ENCODE measurements at regions not wholly inside any gene's neighbourhood (a gene's known extent, or its start where the extent isn't known, plus 50 kb on each side); places are given as distances from the start of the nearest gene placed in this dataset.

DNA sequence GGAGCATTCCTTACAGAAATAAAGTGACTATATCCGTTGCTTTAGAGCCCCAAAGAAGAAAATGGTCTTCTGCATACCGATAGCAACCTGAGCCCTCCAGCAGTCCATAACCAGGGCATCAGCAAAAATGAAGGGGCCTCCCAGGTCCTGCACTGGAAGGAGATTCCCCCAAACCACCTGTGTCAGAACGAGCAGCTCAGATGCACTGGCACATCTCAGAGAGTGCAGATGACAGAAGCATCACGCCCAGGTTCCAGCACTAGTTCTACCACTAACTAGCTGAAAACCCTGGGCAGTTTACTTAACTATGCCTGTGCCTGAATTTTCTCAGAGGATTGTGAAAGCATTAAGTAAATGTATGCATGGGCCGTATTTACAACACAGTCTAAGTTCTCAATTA is 466.7 kb upstream of the MYT1L start:
- TF ChIP-seq POLR2AphosphoS5 (IDR thresholded peaks at IDR 0.05), result no peak
- no peak for TF ChIP-seq POLR2A (IDR thresholded peaks at IDR 0.05)
- TF ChIP-seq, protein P1, sequence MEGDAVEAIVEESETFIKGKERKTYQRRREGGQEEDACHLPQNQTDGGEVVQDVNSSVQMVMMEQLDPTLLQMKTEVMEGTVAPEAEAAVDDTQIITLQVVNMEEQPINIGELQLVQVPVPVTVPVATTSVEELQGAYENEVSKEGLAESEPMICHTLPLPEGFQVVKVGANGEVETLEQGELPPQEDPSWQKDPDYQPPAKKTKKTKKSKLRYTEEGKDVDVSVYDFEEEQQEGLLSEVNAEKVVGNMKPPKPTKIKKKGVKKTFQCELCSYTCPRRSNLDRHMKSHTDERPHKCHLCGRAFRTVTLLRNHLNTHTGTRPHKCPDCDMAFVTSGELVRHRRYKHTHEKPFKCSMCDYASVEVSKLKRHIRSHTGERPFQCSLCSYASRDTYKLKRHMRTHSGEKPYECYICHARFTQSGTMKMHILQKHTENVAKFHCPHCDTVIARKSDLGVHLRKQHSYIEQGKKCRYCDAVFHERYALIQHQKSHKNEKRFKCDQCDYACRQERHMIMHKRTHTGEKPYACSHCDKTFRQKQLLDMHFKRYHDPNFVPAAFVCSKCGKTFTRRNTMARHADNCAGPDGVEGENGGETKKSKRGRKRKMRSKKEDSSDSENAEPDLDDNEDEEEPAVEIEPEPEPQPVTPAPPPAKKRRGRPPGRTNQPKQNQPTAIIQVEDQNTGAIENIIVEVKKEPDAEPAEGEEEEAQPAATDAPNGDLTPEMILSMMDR (IDR thresholded peaks at IDR 0.05 in 8 of 11, conservative IDR thresholded peaks at IDR 0.05 in 3 of 11), result no peak
- intact Hi-C loops (cut with DNase I; ENCODE audit: low total_unique reads), result no loop called here
- no peak overlapping the region for H3K4me3 ChIP-seq
- WGBS, 5 donors, result 79 to 90% (median 84%) methylated on average over 5 of the region's 5 CpGs
- peaks cover 0 to 4% (median 0%) of the 10 kb centered on the region in 7 donors for H3K27me3 ChIP-seq (replicated peaks in 1 of 7)
- DNase-seq, result no peak
- H3K27ac ChIP-seq, result no peak overlapping the region
- H3K9me3 ChIP-seq, result peaks cover 0 to 14% (median 4%) of the 10 kb centered on the region in 8 donors
- no peaks in the 10 kb centered on the region for H3K36me3 ChIP-seq
- H3K4me1 ChIP-seq, result no peaks in the 10 kb centered on the region

DNA sequence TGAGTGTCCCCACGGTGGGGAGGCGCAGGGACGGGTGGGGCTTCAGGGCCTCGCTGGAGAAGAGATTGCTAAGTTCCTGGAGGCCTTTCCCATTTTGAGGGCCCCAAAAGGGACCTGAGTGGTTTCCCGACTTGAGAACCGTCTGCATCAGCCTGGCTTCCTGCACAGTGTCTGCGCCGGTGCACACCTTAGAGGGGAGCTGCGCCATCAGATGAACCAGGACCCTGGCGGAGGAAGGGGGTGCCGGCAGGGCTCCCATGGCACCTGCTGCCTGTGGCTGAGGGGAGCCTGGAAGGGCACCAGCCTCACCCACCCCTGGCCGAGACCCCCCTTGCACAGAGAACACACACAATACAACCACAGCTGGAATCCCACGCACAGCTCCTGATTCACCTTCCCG is 465.1 kb upstream of the MYT1L start:
- H3K4me3 ChIP-seq, result no peak overlapping the region
- peaks cover 0 to 14% (median 0%) of the 10 kb centered on the region in 7 donors for H3K27me3 ChIP-seq (replicated peaks in 1 of 7)
- H3K27ac ChIP-seq, result no peak overlapping the region
- peaks cover 0 to 4% (median 0%) of the 10 kb centered on the region in 8 donors for H3K9me3 ChIP-seq
- H3K36me3 ChIP-seq, result no peaks in the 10 kb centered on the region
- TF ChIP-seq POLR2AphosphoS5 (IDR thresholded peaks at IDR 0.05), result no peak
- TF ChIP-seq POLR2A (IDR thresholded peaks at IDR 0.05), result no peak
- TF ChIP-seq, protein P1 (IDR thresholded peaks at IDR 0.05 in 8 of 11, conservative IDR thresholded peaks at IDR 0.05 in 3 of 11), result no peak
- intact Hi-C loops (cut with DNase I; ENCODE audit: low total_unique reads), result no loop called here
- DNase-seq, result no peak
- H3K4me1 ChIP-seq, result no peaks in the 10 kb centered on the region
- 82 to 91% (median 89%) methylated on average over 7 to 14 of the region's 14 CpGs for WGBS, 5 donors

DNA sequence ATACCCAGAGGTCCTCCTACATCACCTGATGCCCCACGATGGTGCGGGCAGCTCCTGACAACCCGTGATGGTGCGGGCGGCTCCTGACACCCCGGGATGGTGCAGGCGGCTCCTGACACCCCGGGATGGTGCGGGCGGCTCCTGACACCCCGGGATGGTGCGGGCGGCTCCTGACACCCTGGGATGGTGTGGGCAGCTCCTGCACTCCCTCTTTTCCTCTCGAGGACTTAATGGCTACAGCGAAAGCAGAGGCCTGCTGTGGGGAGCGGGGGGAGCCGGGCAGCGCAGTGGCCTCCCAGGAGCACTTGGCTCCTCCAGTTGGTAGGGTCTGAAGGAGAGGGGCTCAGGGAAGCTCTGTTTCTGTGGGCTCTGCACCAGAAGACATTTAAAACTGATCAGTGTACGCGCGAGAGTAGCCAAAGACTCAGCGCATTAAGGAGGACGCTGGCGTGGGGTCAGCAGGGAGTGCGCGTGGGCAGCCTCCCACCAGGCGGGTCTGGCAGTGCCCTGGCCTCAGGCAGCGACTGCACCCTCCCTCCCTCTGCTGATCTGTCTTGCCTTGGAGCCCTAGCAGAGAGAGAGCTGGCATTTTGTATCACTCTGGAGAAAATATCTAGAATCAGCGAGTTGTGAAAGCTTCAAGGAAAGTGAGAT is 464.5 kb upstream of the MYT1L start:
- Histone ChIP-seq H3K36me3 (no peaks in the 10 kb centered on the region), H3K4me1 (no peaks in the 10 kb centered on the region), H3K9me3 (peaks cover 0 to 4% (median 0%) of the 10 kb centered on the region in 8 donors), H3K4me3 (no peak overlapping the region), H3K27ac (no peak overlapping the region), H3K27me3 (replicated peaks in 1 of 7) (peaks cover 0 to 17% (median 0%) of the 10 kb centered on the region in 7 donors)
- WGBS, 5 donors, result 88 to 92% (median 91%) methylated on average over 22 to 29 of the region's 29 CpGs
- intact Hi-C loops (cut with DNase I; ENCODE audit: low total_unique reads), result no loop called here
- DNase-seq, result no peak
- TF ChIP-seq, protein P1 (IDR thresholded peaks at IDR 0.05 in 8 of 11, conservative IDR thresholded peaks at IDR 0.05 in 3 of 11), result no peak
- TF ChIP-seq POLR2AphosphoS5 (IDR thresholded peaks at IDR 0.05) (no peak), POLR2A (IDR thresholded peaks at IDR 0.05) (no peak)

DNA sequence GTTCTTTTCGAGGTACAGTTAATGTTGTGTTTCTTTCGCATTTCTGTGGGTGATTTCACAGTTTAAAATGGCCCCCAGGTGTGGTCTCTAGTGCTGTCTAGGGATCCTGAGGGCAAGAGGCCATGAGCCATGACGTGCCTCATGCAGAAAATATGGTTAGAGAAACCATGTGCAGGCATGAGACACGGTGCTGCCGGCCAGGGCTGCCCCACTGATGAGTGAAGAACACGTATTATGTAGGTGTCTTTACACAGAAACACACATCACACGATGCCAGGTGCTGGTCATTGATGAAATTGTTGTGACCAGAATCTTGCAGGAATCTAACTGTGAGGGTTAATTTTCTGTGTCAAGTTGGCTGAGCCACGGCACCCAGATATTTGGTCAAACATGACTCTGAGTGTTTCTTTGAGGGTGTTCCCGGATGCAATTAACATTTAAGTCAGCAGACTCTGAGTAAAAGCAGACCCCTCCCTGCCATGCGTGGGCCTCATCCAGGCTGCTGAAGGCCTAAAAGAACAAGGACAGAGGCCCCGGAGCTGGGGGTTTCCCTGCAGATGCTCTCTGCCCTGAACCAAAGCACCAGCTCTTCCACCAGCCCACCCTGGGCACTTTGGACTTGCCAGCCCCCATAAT is 463.0 kb upstream of the MYT1L start:
- TF ChIP-seq POLR2AphosphoS5 (IDR thresholded peaks at IDR 0.05), result no peak
- TF ChIP-seq, protein P1 (IDR thresholded peaks at IDR 0.05 in 8 of 11, conservative IDR thresholded peaks at IDR 0.05 in 3 of 11), result no peak
- no peak for TF ChIP-seq POLR2A (IDR thresholded peaks at IDR 0.05)
- WGBS, 5 donors, result 70 to 89% (median 84%) methylated on average over 11 of the region's 11 CpGs
- Histone ChIP-seq H3K4me1 (no peaks in the 10 kb centered on the region), H3K36me3 (no peaks in the 10 kb centered on the region), H3K27ac (no peak overlapping the region), H3K4me3 (no peak overlapping the region), H3K9me3 (peaks cover 0 to 4% (median 0%) of the 10 kb centered on the region in 8 donors), H3K27me3 (replicated peaks in 1 of 7) (peaks cover 0 to 13% (median 0%) of the 10 kb centered on the region in 7 donors)
- no peak for DNase-seq
- intact Hi-C loops (cut with DNase I; ENCODE audit: low total_unique reads), result no loop called here

Measured in spleen (tissue), 11 donors.